NCI-H2081 treated with DMSO at 0.1 percent for 48 hours (cell line): ENCODE measurements at regions not wholly inside any gene's neighbourhood (a gene's known extent, or its start where the extent isn't known, plus 50 kb on each side); places are given as distances from the start of the nearest gene placed in this dataset.

Experiments used
- DNase-seq: peaks from one replicate; lab custom pipeline; 2025; lab: John Stamatoyannopoulos, UW

DNA sequence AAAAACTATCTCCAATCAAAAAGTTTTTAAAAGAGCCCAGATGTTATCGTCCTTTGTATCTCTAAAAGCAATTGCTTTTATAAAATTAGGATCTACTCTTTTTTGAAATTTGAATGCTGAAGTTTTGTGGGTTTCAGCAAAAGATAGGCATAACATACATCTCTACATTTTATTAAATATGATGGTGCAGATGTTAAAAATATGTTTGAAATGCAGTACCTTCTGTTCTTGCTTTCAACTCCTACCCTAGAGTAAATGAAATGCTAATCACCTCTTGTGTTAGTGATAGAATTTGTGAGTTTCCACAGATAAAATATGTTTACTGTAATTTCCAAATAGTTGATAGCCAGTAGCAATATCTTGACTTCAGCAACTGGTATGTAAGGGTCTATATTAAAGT lies 95.7 kb upstream of the VPREB1 start:
- DNase-seq, result no peak

DNA sequence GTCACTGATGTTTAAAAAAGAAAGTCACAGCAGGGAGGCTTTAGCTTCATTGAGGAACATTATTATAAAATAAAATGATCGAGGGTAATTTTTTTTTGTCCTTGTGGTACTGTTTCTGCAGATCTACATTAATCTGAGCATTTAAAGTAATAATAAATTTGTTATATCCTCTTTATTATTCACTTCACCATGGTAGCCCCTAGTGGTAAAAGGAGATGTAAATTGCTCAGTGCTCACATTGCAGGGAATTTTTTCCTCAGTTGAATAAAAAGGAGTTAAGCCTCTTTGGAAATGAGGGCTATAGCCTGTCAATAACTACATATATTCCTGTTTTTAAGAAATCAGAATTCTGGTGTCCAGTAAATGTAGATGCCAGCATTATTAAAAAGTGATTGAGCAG lies 99.7 kb upstream of the VPREB1 start:
- DNase-seq, result no peak

DNA sequence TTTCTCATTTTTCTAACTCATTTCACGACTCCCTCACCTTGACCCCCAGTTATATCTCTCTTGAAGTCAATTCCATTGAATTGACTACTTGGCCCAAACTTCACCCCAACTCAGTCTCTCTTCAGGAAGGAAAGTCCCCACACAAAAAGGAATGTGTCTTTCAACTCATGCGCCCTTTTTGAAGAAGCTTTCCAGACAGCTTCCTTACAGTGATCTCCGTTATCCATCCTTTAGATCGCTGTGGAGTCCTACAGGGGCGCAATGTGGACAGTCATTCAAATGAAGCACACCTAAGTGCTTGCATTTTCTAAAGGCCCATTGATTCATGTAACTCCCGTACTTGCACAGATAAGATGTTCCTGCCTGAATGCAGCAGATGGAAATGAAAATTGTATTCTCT lies 101.1 kb upstream of the VPREB1 start:
- DNase-seq, result no peak

DNA sequence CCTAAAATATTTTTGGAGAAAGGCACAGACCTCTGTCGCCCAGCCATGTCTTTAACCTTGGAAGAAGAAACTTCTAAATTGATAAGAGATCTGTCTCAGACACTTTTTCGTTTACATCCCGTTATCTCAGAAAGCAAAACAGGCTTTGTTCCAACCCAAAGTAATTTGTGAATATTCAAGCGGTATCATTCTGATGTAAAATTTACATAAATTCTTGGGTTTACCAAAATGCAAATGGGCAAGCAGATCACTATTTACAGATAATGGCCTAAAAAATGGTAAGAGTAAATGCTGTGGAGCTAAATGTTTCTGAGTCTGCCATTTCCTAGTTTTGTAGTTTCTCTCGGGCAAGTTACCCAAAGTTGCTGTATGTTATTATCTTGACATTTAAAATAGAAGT lies 101.9 kb upstream of the VPREB1 start:
- no peak for DNase-seq

DNA sequence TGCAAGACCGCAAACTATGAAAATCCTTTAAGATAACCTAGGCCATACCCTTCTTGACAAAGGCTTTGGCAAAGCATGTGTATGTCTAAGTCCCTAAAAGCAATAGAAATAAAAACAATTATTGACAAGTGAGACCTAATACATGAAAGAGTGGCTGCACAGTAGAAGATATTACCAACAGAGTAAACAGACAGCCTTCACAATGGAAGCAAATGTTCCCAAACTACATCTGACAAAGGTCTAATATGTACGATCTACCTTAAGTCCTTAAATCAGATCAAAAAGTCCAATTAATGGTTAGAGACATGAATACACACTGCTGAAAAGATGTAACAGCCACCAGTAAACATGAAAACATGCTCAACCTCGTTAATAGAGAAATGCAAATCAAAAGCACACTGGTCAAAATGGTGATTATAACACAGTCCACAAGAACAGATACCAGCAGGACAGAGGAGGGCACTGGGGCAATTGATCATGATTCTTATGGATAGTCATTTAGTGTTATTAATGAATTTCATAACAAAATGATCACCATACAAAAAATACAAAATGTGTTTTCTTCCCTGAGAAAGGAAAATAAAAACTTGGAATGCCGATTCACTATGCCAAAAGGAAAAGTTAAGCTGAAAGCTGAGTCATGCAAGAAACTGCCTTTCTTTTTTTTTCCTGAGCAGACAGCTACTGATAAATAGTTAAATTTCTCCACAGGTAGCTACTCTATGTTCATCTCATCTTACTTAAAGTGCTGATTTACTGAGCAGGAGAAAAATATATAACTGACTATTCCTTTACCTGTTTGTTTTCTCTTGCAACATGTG lies 102.6 kb upstream of the VPREB1 start:
- DNase-seq, result no peak

DNA sequence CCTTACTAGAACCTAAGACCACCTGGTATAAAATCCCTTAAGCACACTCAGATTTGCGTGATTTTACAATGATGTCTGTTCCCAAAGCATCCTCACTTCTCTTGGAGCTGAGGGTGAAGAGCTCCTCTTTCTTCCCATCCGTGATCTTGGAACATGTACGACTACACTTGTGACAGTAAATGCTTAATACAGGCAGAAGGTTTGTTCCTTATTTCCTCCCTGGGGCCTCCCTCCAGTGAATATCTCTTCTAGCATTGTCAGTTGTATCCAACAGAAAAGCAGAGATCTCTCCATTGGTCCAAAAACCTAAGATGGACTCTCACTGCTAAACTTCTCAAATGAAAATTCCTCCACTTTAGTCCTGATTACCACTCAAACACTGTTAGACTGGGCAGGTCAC lies 103.6 kb upstream of the VPREB1 start:
- DNase-seq, result no peak

DNA sequence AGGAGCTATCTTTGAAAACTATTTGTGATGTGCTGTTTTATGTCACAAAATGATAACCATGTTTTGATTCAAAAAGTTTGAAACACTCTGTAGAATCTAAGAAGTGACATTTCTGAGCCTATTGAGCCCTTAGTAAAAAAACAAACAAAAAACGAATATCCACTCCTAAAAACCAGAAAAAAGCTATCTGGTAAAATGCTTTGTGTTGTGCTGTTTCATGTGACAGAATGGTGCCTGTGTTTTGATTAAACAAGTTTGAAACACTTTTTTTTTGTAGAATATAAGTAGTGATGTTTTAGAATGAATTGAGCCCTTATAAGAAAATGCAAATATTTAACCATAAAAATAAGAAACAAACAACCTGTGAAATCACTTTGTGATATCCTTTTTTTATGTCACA lies 105.2 kb upstream of the VPREB1 start:
- no peak for DNase-seq

DNA sequence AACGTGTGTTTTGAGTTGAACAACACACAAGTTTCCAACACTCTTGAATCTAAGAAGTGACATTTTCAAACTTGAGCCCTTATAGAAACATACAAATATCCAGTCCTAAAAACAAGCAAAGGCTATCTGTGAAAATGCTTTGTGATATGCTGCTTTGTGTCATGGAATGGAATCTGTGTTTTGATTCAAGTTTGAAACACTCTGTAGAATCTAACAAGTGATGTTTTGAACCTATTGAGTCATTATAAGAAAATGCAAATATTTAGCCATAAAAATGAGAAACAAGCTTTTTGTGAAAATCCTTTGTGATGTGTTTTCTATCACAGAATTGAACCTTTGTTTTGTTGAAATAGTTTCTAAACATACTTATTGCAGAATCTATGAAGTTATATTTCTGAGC lies 105.7 kb upstream of the VPREB1 start:
- DNase-seq, result no peak

DNA sequence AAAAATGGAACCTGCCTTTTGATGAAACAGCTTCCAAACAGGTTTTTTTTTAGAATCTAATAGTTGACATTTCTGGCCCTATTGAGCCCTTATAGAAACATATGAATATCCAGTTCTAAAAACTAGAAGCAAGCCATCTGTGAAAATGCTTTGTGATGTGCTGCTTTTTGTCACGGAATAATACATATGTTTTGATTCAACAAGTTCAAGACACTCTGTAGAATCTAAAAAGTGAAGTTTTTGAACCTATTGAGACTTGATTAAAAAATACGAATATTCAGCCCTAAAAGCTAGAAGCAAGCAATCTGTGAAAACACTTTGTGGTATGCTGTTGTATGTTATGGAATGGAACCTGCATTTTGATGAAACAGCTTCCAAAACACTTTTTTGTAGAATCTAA lies 106.7 kb upstream of the VPREB1 start:
- DNase-seq, result no peak

DNA sequence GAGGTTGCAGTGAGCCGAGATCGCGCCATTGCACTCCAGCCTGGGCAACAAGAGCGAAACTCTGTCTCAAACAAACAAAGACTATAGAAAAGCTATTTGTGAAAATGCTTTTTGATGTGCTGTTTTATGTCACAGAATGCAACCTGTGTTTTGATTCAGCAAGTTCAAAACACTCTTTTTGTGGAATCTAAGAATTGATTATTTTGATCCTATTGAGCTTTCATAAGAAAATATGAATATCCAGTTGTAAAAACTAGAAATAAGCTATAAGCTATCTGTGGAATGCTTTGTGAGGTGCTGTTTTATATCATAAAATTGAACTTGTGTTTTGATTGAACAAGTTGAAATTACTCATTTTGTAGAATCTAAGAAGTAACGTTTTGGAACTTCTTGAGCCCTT lies 110.7 kb upstream of the VPREB1 start:
- DNase-seq, result no peak

DNA sequence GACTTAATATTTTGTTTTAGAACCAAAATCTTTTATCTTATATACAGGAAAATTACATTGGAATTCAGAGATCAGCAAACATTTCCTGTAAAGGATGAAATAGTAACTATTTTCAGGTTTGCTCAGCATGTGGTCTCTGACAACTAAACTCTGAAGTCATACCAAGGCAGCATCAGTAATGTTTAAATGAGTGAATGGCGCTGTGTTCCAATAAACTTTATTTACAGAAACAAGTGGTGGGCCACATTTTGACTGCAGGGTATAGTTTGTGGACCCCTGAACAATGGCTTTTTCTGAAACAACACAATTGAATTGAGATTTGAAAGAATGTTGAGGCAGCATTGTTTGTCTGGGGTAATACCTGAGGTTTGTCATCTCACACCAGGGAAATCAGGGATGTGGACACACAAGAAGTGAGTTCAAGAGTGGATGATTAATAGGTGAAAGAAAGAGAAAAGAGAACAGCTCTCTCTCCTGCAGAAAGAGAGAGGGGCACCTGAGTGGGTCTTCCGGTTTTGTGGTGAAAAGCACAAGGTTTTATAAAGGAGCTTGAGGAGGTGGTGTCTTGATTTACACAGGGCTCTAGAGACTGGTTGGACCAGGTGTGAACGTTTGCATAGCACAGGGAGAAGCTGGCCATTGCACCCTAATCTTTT lies 113.5 kb upstream of the VPREB1 start:
- no peak for DNase-seq

DNA sequence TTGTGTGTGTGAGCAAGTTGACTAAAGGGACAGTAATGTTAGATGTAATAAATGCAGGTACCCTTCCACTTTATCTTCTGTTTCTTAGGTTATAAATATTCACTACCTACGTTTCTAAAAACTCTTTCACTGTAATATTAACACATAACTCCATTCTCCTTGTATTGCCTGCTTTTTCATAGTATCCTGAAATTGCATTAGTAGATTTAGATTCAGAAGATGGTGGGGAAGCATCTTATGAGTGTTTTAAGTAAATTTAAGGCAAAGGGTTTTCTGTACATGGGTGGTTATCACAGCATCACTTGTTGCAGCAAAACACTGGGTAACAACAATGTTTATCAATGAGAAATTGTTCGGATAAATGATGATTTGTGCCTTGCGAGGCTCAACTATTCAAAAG lies 115.2 kb upstream of the VPREB1 start:
- no peak for DNase-seq

DNA sequence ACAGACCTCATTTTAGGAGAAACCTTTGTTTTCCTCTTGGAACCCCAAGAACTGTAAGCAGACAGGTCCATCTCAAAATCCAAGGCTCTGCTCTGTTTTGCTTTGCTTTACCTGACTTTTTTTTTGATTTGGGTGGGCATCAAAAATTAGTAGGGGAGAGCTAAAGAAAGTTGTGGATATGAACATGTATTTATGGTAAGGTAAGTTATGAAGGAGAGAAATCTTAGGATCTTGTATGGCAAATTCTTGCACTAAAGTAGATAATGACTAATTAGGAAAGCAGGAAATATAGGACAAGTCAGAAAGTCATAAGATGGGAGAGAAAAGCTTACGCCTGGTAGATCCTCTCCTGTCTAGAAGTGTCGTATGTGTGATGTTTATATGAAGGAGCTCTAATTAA lies 116.1 kb upstream of the VPREB1 start:
- DNase-seq, result no peak

DNA sequence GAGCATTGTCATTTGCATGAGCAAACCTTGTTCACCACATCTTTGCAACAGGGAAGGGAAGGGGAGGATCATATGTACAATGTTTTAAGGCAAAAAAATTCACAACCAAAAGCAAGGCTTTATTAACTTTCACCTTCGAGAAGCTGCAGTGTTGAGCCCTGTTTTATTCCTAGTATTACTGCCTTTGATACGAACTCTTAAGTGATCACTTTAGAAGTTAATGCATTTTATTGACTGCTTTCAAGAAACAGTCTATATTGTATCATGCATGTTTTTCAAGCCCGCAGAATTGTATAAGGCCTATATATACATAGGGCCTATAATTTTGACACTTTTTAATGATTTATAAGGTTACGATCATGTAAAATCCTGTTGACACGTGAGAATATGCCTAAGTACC lies 117.5 kb upstream of the VPREB1 start:
- no peak for DNase-seq

DNA sequence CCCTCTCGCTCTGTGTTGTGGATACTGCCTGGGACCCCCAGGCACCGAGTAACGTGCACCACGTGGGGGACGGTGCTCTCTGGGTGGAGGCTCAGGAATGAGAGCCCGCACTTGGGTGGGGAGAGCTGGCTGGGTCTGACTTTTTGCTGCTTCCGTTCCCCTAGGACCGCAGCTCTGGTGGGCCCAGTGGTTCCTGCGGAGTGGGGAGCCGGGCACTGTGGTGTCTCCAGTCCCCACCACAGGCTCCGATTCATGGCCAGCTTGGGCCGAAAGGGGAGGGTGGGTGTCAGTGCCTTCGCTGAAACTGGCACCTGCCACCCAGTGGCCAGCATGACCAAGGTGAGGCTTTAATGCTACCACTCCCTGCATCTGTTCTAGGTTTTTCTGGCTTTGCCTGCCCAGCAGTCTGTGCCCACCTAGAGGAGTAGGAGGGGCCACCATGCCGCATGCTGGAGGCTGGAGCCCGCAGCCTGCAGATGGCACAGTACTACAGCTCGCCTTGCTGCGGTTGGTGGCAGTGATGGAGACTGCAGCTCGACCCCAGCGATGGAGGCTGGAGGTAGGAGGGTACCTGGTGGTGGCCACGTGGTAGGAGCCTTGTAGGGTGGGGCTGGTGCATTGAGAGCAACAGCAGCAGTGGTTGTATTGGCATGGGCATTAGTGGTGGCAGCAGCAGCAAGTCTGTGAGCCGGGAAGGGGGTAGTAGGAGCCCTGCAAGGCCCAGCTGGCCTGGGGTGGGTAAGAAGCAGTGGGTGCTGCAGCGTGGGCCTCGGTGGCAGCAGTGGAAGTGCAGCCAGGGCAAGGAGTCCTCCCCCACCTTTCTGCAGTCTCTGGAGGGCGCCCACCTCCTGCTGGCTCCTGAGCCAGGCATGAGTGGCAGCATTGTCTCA lies 118.8 kb upstream of the VPREB1 start:
- no peak for DNase-seq

DNA sequence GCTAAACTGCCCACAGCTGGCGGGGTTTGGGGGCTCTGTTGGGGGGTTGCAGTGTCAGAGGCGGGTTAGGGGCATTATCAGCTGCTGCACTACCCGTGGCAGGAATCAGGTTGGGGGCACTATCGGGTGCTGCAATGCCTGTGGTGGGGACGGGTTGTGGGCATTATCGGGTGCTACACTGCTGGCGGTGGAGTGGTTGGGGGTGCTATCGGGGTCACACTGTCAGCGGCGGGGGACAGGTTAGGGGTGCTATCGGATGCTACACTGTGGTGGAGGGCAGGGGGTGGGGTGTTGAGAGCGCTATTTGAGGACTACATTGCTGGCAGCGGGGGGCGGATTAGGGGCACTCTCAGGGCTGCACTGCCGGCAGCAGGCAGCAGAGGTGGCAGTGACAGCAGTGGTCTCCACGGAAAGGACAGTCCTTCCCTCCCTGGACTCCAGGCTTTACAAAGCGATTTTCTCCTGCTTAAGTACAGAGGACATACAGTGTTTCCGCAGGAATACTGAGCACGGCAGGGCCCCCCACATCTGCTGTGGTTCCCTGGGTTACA lies 119.5 kb upstream of the VPREB1 start:
- no peak for DNase-seq

DNA sequence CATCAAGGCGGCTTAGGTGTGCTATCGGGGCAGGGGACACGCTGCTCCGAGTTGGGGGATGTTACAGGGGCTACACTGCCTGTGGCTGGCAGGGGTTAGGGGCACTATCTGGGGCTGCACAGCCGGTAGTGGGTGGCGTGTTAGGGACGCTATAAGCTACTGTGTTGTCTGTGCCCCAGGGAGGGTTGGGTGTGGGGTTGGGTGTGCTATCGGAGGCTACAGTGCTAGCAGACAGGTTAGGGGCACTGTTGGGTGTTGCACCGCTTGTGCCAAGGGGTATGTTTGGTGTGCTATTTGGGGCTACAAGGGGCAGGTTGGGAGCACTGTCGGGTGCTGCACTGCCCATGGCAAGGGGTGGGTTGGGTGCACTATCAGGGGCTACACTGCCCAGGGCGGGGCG lies 120.2 kb upstream of the VPREB1 start:
- no peak for DNase-seq

DNA sequence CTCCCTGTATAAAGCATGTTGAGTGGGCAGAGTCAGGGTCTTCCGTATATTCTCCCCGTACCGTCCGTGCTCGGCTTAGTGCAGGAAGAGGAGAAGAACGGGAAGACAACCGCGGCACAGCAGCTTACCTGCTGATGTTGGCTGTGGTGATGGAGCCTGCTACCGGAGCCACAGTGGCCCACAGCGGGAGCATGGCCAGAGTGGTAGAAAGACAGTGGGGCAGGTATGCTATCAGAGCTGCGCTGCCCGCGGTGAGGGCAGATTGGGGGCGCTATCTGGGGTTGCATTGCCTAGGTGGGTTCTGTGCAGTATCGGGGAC lies 120.7 kb upstream of the VPREB1 start:
- no peak for DNase-seq

DNA sequence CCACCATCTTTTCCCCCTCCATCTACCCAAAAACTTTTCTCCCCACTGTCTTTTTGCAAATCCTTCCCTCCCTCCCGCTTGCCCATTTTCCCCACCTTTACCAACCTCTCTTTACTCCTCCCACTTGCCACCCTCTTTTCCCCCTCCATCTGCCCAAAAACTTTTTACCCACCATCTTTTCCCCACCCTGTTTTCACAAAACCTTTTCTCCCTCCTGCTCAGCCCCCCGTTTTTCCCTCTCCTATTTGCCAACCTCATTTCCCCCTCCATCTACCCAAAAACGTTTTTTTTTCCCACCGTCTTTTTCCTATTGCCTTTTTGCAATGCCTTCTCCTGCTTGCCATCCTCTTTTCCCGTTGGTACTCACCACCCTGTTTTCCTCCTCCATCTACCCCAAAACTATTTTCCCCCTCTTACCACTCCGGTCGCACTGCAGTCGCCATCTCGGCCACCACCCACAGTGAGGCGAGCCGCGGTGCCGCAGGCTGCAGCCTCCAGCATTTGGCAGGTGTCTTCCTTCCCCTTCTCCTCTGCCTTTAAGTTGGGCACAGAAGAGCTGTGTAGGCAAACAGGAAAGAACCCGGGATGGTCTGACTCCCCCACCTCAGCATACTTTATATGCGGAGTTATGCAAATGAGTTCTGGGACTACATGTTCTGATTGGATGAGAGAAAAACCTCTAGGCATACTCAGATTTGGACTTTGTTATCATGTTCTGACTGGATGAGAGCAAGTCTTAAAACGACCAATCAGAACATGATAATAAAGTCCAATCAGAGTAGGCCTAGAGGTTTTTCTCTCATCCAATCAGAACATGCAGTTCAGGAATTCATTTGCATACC lies 121.2 kb upstream of the VPREB1 start:
- no peak for DNase-seq

DNA sequence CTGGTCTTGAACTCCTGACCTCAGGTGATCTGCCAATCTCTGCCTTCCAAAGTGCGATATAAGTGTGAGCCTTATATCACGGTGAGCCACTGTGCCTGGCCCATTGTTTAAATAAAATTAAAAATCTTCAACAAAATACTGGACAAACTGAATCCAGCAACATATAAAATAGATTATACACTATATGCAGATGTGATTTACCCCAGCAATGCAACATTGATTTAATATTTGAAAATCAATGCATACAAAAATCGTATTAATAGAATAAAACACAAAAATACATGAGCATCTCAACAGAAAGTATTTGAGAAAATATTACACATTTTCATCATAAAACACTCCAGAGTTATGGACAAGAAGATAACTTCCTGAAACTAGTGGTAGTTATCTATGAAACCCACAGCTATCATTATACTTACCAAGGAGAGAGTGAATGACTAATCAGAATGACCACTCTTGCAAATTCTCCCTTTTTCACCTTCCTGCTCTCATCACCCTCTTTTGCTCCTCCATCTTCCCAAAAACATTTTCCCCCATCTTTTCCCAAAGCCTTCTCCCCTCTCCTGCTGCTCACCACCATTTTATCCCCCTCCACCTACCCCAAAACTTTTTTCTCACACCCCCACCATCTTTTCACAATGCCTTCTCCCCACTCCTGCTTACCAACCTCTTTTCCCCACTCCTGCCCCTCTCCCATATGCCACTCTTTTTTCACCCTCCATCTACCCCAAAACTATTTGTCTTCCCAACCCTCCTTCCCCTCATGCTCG lies 122.1 kb upstream of the VPREB1 start:
- no peak for DNase-seq

DNA sequence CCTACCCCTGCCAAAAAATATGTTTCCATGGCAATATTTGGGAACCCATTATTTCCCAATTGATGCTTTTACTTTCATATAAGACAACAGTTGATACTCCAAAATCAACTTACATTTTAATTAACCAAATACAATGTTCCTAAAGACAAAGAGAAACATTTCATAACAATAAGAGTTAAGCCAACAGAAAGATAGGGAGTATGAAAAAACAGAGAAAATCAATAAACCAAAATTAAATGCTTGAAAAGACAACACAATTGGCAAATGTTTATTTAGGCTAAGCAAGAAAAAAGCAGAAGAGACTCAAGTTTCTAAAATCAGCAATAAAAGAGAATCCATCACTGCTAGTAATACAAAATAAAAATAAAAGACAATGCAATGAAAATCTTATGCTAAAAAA lies 123.1 kb upstream of the VPREB1 start:
- no peak for DNase-seq
